ENCODE measurements at regions not wholly inside any gene's neighbourhood (a gene's known extent, or its start where the extent isn't known, plus 50 kb on each side); places are given as distances from the start of the nearest gene placed in this dataset.

GRCh38 chr1:75668813-75669212 is 55.7 kb upstream of the ACADM start:
- no peak for DNase-seq (ENCODE audit: low read depth)

GRCh38 chr1:75671708-75672107 is 52.8 kb upstream of the ACADM start:
- no peak for DNase-seq (ENCODE audit: low read depth)

GRCh38 chr1:75672108-75672507 is 52.4 kb upstream of the ACADM start:
- no peak for DNase-seq (ENCODE audit: low read depth)

- peak; percentile 5 for DNase-seq (ENCODE audit: low read depth)
Observed at GRCh38 chr1:75672528-75673393, 51.7 kb upstream of the ACADM start.

GRCh38 chr1:75673399-75673798 is 51.1 kb upstream of the ACADM start:
- no peak for DNase-seq (ENCODE audit: low read depth)

GRCh38 chr1:75673885-75674284 is 50.6 kb upstream of the ACADM start:
- DNase-seq (ENCODE audit: low read depth) = no peak
